Femur (tissue), 1 donor: ENCODE measurements at regions not wholly inside any gene's neighbourhood (a gene's known extent, or its start where the extent isn't known, plus 50 kb on each side); places are given as distances from the start of the nearest gene placed in this dataset.
"Not testable (repeated sequence)": the region's sequence is repeated elsewhere in the genome, so short reads cannot be mapped to it uniquely, and the experiment has no call there.

ENCODE experiments used
- DNase-seq: peaks from one replicate; pipeline ENCODE4 v3.0.0-alpha.2; 2017

DNA sequence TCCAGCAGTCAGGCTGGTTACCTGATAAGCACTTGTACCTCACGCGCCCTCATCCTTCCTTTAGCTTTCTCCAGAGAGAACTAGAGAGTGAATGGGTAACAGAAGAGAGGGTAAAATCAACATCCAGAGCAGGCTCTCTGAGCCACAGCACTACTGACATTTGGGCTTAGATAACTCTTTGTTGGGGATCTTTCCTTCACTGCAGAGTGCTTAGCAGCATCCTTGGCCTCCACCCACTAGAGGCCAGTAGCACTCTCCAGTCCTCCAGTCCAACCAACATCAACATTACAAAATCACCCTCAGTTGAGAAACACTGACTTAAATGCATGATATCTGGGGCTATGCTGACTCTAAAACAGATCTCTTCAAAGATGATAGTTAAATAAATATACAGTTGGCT is 220.7 kb downstream of the TACR3 start:
- no peak for DNase-seq

DNA sequence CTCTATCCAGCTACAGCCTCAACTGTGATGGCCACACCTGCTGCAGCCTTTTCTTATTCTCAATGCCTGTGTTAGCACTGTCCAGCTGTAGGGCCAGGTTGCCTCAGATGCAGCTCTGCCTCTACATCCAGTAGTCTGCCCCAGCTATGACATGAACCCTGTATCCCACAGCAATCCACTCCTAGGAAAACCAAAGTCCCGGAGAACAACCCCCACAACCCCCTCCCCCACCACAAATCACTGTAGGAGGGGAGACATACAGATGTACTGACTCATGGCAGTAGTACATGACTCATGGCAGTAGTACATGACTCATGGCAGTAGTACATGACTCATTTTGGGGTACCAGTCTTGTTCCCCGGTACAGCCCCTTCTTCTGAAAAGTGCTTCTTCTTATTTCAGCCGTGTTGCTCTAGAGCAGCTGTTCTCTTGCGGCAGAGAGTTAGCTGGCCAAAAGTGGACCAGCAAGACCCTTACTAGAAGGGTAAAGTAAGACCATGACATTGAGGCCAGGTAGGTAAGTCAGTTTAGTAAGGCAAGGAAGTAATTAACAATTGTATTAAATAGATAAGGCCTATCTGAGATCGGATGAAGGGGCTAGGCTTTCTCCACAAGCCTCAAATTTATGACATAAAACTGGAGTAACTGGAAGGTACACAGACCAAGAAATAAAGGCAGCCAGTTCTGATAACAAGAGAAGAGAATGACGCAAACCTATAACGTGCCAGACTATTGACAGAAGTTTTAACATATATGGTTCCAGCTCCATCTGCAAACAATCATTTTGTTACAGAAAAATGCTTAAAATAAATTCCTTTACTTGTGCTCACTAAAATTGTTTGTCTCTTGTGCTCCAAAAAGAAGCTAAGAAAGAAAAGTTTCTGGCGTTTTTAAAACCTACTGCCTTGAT is 221.4 kb downstream of the TACR3 start:
- DNase-seq, result no peak

DNA sequence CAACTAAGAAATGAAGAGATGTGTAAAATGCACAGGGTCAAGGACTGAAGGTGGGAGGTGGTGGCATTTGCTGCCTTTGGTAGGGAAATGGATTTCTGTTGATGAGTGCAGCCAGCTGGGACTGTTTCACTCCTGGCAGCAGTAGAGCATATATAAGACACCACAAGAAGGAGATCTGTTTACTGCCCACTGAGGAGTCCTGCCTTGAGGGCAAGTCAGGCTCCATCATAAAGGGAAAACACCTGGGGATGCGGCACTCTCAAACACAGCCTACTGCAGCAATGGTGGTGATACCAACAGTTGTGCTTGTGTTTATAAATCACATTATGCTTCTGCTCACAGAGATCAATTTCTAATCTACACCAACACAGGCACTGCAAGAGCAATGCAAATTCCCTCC is 222.1 kb downstream of the TACR3 start:
- no peak for DNase-seq

DNA sequence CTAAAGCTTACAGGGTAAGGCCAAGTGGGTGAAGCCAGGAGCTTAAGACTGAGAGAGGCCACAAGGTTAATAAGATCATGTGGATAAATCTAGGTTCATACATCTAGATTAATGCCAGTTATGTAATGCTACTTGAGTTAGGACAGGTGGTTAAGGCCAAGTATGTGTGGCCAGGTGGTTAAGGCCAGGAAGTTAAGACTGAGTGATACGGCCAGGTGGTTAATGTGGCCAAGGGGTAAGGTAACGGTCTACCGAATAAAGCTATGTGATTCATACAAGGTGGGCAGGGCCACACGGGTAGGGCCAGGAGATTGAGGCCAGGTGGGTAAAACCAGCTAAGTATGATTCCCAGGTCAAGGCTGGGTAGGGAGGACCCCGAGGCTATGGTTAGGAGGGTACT is 223.0 kb downstream of the TACR3 start:
- no peak for DNase-seq

DNA sequence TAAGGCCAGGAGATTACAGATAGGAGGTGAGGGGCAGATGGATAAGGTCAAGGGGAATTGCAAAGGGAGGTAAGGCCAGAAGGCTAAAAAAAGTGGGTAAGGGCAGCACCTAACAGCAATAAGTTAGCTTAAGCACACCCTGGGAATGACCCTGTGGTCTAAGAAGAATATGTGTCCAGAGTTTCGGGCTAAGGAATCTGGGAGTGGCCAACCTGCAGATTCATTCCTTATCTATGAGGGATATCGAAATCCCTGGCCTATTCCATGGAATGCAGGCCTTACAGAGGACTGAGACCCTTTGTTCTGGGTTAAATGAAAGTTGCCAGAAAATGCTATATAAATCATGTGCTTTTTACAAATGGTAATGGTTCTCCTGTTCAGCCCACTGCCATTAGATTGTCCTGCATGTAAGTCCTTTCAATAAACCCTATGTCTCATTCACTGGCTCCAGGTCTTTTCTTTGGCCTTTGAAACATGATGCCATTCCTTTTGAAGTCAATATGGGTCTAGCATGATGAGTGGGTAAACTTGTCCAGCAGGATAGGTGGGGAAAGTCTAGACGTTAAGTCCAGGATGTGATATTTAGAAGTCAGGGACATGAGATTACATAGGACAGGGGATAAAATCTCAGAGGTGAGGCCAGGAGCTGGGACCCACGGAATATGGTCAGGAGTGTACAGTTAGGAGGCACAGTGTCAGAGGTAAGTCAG is 226.2 kb downstream of the TACR3 start:
- DNase-seq, result no peak

DNA sequence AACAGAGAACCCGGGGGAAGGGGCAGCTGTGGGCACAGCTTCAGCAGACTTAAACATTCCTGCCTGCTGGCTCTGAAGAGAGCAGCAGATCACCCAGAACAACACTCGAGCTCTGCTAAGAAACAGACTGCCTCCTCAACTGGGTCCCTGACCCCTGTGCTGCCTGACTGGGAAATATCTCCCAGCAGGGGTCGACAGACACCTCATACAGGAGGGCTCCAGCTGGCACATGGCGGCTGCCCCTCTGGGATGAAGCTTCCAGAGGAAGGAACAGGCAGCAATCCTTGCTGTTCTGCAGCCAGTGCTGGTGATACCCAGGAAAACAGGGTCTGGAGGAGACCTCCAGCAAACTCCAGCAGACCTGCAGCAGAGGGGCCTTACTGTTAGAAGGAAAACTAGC is 234.5 kb downstream of the TACR3 start:
- DNase-seq, result not testable (repeated sequence)

DNA sequence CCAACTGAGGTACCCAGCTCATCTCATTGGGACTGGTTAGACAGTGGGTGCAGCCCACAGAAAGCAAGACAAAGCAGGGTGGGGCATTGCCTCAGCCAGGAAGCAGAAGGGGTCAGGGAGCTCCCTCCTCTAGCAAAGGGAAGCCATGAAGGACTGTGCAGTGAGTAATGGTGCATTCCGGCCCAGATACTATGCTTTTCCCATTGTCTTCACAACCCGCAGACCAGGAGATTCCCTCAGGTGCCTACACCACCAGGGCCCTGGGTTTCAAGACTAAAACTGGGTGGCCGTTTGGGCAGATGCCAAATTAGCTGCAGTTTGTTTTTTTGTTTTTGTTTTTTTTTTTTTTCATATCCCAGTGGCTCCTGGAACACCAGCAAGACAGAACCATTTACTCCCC is 235.3 kb downstream of the TACR3 start:
- no peak for DNase-seq

DNA sequence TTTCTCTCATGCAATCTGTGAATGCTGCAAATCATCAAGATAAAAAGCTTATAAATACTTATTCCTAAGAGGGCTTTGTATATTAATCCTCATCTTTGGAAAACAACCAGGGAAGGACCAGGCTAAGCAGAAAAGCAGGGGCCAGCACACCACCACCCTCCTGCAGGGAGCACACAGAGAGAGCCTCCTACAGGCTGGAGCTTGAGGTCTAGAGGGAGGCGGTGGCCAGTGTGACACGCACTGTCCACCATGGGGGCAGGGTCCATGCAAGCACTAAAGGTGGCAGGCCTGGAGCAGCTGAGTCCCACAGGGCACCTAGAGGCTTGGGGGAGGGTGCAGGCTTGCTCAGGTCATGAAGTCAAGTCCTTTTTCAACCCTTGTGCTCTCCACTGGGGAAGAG is 236.9 kb downstream of the TACR3 start:
- DNase-seq, result no peak

DNA sequence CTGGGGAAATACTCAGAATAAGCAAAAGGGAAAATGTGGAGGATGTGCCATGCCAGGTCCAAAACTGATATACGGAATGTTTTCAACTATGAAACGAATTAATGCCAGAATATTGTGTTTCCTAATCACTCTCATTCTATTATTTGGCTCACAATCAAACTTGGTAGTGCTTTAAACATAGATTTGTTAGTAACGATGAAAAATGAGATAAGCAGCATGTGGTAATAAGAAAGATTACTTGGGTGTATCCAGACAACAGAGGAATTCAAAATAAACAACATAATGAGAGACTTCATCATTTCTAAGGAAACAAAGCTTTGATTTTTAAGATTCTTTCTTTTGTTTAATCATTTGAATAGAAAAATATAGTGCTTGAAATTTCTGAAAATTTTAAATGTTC is 237.3 kb downstream of the TACR3 start:
- no peak for DNase-seq

DNA sequence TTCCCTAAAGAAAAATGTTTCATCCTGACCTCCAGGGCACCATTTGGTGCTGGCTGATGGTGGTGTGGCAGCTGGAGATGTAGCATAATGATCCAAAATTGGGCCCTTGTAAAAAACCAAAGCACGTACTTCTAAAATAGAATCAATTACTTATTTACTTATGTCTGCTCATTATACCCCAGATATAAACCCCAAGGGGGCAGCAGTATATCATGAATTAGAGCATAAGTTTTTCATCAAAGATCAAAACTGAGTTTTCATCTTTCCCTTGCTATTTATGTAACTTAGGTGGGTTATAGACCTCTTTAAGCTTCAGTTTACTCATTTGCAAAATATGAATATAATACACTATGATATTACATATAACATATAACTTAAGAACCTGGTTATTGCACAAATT is 241.1 kb downstream of the TACR3 start:
- DNase-seq, result no peak

DNA sequence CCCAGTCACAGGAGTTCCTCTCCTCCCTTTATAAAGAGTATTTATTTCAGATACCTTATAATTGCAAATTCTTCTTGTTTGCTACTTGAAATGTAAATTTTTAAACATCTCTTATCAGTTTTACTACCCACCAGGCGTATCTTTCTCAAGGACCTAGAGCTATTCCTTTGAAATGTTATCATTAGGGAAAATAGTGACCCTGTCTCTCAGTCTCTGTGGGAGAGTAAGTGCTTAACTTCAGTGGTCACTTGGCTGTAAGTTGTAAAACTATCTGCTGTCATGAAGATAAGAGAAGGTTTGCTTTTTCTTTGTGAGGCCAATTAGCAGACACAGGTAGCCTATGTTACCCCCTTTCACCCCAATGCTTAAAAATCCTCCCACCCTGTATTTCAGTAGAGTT is 241.6 kb downstream of the TACR3 start:
- DNase-seq, result no peak

DNA sequence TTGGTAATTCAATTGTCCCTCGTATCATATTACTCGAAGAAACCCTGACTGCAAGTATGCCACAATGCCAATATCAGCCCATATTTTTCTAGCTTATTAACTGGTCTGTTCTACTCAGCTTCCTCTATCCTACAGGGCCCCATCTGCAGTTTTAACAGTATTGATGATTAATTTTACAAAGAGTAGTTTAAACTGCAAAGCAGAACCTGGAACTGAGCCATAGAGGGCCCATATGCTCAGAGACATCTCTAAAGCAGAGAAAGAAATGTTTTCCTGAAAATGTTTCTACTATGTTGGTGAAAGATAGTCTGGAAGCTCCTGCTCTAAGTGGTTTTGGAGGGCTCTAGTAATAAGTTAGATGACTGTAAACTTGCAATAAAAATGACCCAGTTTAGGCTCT is 259.4 kb upstream of the CENPE start:
- no peak for DNase-seq

DNA sequence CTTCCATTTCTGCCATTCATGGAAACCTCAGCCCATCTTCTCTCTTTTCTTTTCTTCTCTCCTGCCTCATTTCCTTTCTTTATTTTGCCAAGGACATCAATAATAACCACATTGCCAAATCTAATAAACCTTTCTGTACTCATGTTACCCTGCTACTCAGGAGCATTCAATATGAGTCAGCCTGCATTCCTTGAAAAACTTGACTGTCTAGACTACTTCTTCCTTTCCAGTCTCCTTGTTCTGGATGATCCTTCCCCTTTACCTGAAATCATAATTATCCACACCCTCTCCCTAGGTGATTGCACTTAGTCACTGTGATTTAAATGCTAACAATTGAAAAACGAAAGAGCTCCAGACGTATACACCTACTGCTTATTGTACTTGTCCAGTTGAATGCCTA is 253.2 kb upstream of the CENPE start:
- no peak for DNase-seq

DNA sequence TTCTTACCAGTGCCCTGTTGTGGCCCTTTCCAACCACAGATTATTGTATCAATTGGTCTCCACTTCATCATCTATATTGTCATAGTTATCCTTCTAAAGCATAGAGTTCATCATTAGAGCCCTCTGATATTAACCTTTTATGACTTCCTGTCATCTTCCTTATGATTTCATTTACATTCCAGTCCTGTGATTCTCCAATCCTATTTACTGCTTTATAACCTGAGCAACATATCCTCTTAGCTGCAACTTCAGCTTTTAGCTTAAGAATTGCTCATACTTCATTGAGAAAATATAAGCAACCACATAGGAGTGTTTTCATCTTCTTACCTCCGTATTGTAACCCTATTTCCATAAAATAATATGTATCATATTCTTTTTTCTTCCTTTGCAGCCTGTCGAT is 252.6 kb upstream of the CENPE start:
- DNase-seq, result no peak

DNA sequence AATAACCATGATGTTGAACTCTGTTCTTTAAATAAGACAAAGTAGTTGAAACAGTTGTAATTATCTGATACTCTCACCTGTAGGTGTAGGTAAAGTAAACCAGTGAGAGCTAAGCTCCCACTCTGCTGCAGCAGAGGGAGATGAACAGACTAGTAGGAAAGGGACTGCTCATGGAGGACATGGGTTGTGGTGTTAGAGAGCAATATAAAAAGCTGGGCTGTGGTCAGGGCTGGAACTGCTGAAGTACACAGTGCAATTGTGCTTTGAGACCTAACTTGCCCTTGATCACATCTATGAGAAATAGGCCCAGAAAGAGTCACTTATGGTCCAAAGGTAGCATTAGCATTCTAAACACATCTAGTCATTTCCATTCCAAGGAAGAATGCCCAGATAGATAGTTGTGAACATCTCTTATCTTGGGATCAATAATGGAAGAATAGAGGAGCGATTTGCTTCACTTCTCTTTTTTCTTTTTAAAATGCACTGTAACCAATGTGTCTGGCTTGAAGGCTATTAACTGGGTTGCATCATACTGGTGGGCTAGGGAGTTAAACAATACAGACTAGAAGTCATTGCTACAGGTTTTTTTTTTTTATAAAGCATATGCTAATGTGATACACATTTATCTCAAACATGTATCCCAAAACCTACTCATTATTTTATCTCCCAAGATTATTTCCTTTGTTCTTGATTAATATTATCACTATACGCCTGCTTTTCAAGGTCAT is 251.3 kb upstream of the CENPE start:
- DNase-seq, result no peak

DNA sequence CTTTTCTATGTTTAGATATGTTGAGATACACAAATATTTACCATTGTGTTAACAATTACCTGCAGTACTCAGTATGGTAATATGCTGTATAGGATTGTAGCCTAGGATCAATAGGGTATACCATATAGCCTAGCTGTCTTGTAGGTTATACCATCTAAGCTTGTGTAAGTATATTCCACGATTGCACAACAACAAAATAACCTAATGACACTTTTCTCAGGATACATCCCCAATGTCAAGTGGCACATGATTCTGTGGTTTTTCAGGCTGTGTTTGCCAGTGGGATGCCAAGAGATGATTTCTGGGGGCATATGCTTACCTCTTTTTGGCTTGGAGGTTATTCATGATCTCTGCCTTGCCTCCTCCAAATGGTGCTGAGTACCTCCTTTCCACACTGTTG is 247.2 kb upstream of the CENPE start:
- no peak for DNase-seq

DNA sequence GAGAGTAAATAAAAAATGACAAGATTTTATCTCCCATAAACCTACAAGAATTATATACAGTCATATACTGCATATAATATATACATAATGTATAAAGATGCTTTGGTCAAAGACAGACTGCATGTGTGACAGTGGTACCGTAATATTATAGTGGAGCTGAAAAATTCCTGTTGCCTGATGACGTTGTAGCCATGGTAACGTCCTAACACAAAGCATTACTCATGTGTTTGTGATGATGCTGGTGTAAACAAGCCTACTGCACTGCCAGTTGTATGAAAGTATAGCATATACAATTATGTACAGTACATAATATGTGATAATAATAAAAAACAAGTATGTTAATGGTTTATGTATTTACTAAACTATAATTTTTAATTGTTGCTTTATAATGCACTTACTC is 245.2 kb upstream of the CENPE start:
- DNase-seq, result no peak

DNA sequence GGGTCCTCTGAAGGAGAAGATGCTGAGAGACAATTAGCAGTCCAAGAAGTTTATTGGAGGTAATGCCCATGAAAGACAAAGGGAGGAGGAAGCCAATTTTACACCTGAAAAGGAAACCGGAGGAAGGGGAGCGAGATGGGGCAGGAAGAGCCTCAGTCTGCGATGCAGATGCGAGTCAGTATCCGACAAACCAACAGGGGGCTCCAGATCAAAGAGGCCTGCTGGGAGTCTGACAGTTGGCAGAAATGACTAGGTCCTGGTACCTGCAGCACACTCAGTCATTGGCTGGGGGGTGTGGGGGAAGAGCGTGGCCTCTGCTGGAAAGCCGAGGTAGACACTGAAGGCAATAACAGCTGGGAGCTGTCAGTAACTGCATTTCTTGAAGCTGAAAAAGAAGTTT is 231.1 kb upstream of the CENPE start:
- DNase-seq, result no peak

DNA sequence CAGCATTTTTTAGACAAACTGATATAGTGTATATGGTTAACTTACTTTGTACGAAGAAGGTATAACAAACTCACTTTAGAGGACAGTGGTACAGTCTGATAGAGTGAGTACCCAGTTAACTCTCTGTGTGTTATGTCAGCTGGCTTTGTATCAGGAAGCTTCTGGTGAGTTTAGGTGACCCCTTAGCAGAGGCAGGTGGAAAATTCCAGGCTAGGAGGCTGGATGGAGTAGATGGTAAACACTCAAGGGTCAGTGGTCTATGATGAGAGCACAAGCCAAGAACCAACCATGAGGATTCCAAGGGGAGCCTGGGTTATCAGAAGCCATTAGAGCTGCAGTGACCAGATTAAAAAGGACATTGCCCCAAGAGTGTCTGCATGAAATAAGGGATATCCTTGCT is 227.3 kb upstream of the CENPE start:
- DNase-seq, result no peak

DNA sequence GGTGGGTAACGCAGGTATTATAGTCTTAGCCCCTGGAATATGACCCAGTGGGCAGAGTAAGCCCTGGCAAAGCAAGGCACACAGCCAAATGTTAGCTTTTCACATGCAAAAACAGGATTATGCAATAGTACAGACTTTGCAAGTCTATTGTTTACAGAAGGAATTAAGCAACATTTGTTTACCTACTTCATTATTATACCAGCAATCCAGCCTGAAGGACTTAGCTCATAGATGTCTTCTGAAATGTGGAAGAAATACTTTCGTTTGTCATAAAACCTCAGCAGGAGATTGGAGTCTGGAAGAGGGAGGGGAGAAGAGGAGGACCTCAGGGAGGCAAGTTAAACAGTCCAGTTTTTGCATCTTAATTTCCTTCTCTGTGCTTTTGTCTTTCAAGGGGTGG is 226.7 kb upstream of the CENPE start:
- DNase-seq, result no peak

DNA sequence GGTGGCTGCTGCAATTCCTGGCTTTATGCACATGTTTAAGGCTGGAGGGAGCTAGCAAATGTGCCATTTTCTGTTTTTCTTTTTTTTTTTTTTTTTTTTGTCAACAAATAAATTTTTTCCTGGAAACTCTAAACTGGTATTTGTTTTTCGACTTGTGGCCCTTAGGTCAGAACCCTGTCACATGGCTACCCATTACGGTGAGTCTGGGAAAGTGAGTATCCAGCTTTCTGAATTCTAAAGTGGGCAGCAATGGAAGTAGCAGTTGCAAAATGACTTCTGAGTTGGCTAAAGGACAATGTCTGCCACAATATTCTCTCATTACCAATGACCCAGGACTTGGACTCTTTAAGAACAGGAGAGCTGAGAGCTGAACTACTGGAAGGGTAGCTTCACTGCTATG is 225.1 kb upstream of the CENPE start:
- DNase-seq, result no peak

DNA sequence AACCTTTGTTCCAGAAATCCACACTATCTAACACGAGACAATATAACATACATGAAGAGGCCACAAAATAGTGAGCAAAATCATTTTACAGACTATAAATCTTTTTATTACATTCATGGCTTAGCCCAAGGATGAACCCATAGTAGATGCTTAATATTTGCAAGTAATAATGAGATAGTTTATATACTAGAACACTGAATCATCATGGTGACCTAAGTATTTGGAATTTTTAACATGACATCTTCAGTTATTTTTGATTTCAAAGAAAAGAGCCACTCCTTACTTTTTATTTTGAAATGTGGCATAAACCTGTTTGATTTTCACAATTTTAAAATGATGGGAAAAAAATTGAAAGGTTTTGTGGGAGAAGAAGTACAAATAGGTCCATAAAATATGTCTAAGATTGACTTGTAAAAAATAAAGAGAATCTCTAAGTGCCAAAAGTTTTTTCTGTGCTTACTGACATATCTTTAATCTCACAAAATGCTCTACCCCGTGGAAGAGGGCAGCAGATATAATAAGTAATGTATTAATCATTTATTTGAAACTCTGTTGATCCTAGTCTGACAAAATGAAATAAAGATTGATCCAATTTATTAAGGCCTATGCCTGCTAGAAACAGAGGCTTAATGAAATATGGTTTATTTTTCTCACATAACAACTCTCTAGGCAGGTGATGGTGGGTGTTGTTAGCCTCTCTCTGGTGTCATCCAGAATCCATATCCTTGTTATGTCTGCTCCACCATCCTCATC is 224.5 kb upstream of the CENPE start:
- DNase-seq, result no peak

DNA sequence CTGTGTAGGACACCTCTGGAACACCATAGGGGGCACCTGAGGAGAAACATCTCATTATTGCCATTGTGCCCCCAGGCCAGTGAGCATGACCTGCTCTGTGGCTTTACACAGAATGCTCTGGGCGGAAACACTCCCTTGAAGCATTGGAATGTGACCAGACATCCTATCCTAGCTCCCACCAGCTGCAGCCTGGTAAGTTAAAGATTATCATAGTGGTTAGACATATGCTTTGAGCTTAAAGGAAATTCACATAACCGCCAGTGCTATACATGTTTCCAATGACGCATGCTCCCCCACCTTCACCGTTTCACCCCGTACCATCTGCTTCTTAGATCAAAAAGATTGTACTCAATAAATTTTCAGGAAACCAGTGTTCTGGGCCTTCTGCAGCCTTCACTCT is 217.7 kb upstream of the CENPE start:
- DNase-seq, result no peak
